K562 (cell line): ENCODE measurements at regions not wholly inside any gene's neighbourhood (a gene's known extent, or its start where the extent isn't known, plus 50 kb on each side); places are given as distances from the start of the nearest gene placed in this dataset.

Experiments used
- ATAC-seq: fragments of 200-7000 bp; cut with Tn5 transposase; 3 replicates; pipeline ENCODE4 v1.9.1; 2020; ENCODE audit warnings: moderate library complexity
- BruUV-seq: library from RNA; stranded (reverse); fragments of 400-500 nt; replicated peaks from 2 replicates; lab custom pipeline; 2021; lab: Mats Ljungman, UMichigan
- CTCF ChIA-PET: fragments of 300-600 bp; formaldehyde crosslinking; extraction: SDS; loops from one replicate; lab custom pipeline; 2021; ENCODE audit warnings: low intra/inter-chr PET ratio; lab: Yijun Ruan, JAX
- POLR2A ChIA-PET: fragments of 300-600, 350-650 bp; sonication (Branson Sonifier 250); formaldehyde crosslinking; extraction: SDS; loops from one replicate; lab custom pipeline; 2021; ENCODE audit warnings: antibody characterized with exemption, inconsistent platforms; lab: Yijun Ruan, JAX
- DNase-seq, 4 experiments: peaks; one replicate each; pipeline versions ENCODE4 v3.0.0 to v3.0.0-alpha.2; 2011 to 2018; ENCODE audit warnings: low spot score in 3 of 4, mixed read lengths in 3 of 4; ENCODE audit errors: extremely low read depth in 1 of 4
- FAIRE-seq: peaks from 2 replicates; lab custom pipeline; 2011; peaks lifted over from hg19 to GRCh38; lab: Jason Lieb, UNC
- H2AFZ ChIP-seq: 2 replicates; pipeline ENCODE4 v1.6.0; 2011; ENCODE audit warnings: low read depth, low read length, control low read depth, inconsistent platforms
- H3K27ac ChIP-seq: fragments of 200-600 bp; 3 replicates; pipeline ENCODE4 v1.8.0; 2011; ENCODE audit warnings: low read depth, mild to moderate bottlenecking, control low read depth, inconsistent platforms, low read length, moderate library complexity, mixed read lengths; ENCODE audit errors: extremely low read depth
- H3K27me3 ChIP-seq, 2 experiments: fragments of 300-600 bp in 1 of 2; 2 replicates in 1 of 2; 3 replicates in 1 of 2; pipeline versions ENCODE4 v1.6.0 to v1.8.0; 2011; ENCODE audit warnings: inconsistent platforms in 2 of 2, low read length in 2 of 2, mild to moderate bottlenecking in 1 of 2, mixed read lengths in 1 of 2, moderate library complexity in 1 of 2; ENCODE audit not compliant: control insufficient read depth in 2 of 2, insufficient read depth in 2 of 2
- H3K36me3 ChIP-seq: fragments of 300-600 bp; 3 replicates; pipeline ENCODE4 v1.8.0; 2011; ENCODE audit warnings: mild to moderate bottlenecking, low read length, inconsistent platforms; ENCODE audit not compliant: control insufficient read depth, insufficient read depth
- H3K4me1 ChIP-seq, 2 experiments: fragments of 200-600 bp in 1 of 2; replicated peaks in 1 of 2; 2 replicates in 1 of 2; 3 replicates in 1 of 2; pipeline versions ENCODE4 v1.5.1 to v1.8.0; 2011; ENCODE audit warnings: inconsistent platforms in 2 of 2, low read length in 2 of 2, mild to moderate bottlenecking in 1 of 2, mixed read lengths in 1 of 2, moderate library complexity in 1 of 2; ENCODE audit not compliant: control insufficient read depth in 2 of 2, insufficient read depth in 2 of 2
- H3K4me2 ChIP-seq: 2 replicates; pipeline ENCODE4 v1.6.1; 2011; ENCODE audit warnings: low read length, control low read depth, inconsistent platforms, mixed read lengths; ENCODE audit not compliant: insufficient read depth
- H3K4me3 ChIP-seq: fragments of 200-600 bp; sonication (generic), shearing (Covaris generic); 2 replicates; pipeline ENCODE4 v1.5.1; 2016; ENCODE audit warnings: control low read depth, inconsistent platforms
- H3K79me2 ChIP-seq: fragments of 200-600 bp; 3 replicates; pipeline ENCODE4 v1.8.0; 2011; ENCODE audit warnings: low read length, inconsistent platforms; ENCODE audit not compliant: control insufficient read depth, insufficient read depth
- H3K9ac ChIP-seq, 2 experiments: 2 replicates each; pipeline versions ENCODE4 v1.6.0 to v1.6.1; 2011; ENCODE audit warnings: low read depth in 2 of 2, low read length in 2 of 2, control low read depth in 1 of 2, inconsistent platforms in 1 of 2, mild to moderate bottlenecking in 1 of 2, mixed read lengths in 1 of 2; ENCODE audit not compliant: insufficient read depth in 1 of 2
- H3K9me1 ChIP-seq: one replicate; pipeline ENCODE4 v1.6.0; 2011; ENCODE audit warnings: inconsistent platforms, mild to moderate bottlenecking, low read length, moderate library complexity; ENCODE audit not compliant: control insufficient read depth, insufficient read depth
- H3K9me3 ChIP-seq: replicated peaks from 2 replicates; pipeline ENCODE4 v1.5.1; 2011; ENCODE audit warnings: low read depth, low read length, inconsistent platforms; ENCODE audit not compliant: control insufficient read depth, insufficient read depth
- H4K20me1 ChIP-seq: replicated peaks from 2 replicates; pipeline ENCODE4 v1.6.1; 2011; ENCODE audit warnings: low read length, inconsistent platforms, mixed read lengths; ENCODE audit not compliant: control insufficient read depth, insufficient read depth
- ETV1 ChIP-seq: fragments of 450-650 bp; conservative IDR thresholded peaks from 2 replicates; pipeline ENCODE4 v1.6.1; 2016; ENCODE audit warnings: missing genetic modification characterization, control low read depth, low read depth, missing compliant biosample characterization
- FOXA3 ChIP-seq, 2 experiments: fragments of 450-650 bp in 1 of 2; sonication (generic) in 1 of 2; formaldehyde crosslinking; IDR thresholded peaks in 1 of 2; conservative IDR thresholded peaks in 1 of 2; 2 replicates each; pipeline versions ENCODE4 v1.4.0 to v1.8.0; 2020 to 2022; ENCODE audit warnings: mild to moderate bottlenecking in 2 of 2, missing genetic modification reagents in 1 of 2
- MCM7 ChIP-seq, 2 experiments: fragments of 450-650 bp; IDR thresholded peaks; 2 replicates each; pipeline ENCODE4 v1.6.1; 2016 to 2018
- NFIC ChIP-seq: fragments of 450-650 bp; IDR thresholded peaks from 2 replicates; pipeline ENCODE4 v1.6.1; 2017; ENCODE audit warnings: mild to moderate bottlenecking, inconsistent platforms
- SLC30A9 ChIP-seq: fragments of 250-450 bp; sonication (Bioruptor Pico); IDR thresholded peaks from 2 replicates; pipeline ENCODE4 v1.8.0; 2022; ENCODE audit warnings: mild to moderate bottlenecking, moderate library complexity
- ZNF75A ChIP-seq: fragments of 450-650 bp; formaldehyde crosslinking; IDR thresholded peaks from 2 replicates; pipeline ENCODE4 v1.4.0; 2020; ENCODE audit warnings: mild to moderate bottlenecking
- WGBS: fragments of 100-300 bp; shearing (Covaris generic); methylation state at CpG from one replicate; pipeline ENCODE4 v1.1.6; 2016; ENCODE audit warnings: low coverage, mixed read lengths; ENCODE audit not compliant: insufficient coverage; ENCODE audit errors: missing lambda C conversion rate; 5-methylcytosine and 5-hydroxymethylcytosine counted together
- in situ Hi-C: fragments of 300-500 bp; cut with MboI; formaldehyde crosslinking; loops from 4 replicates; pipeline ENCODE4 v1.15.0; 2018; ENCODE audit warnings: inconsistent platforms, mixed read lengths
- intact Hi-C: fragments of 100-400 bp; cut with micrococcal nuclease; formaldehyde crosslinking; loops from 2 replicates; pipeline ENCODE4 v1.14.2; 2022
- TF ChIP-seq, protein P1 (sequence below): fragments of 450-650 bp; IDR thresholded peaks from 2 replicates; pipeline ENCODE4 v1.7.0; 2016; ENCODE audit warnings: borderline replicate concordance

GRCh38 chr5:165030971-165031370, 1525.6 kb downstream of the MAT2B start:
- POLR2A ChIA-PET = no interaction called here

GRCh38 chr5:165031371-165031770, 1526.0 kb downstream of the MAT2B start:
- CTCF ChIA-PET = no interaction called here
- Histone ChIP-seq H3K27me3 (no peaks in the 10 kb centered on the region), H3K36me3 (no peaks in the 10 kb centered on the region), H3K4me2 (no peak overlapping the region), H3K4me3 (no peak overlapping the region), H3K9me3 (no peaks in the 10 kb centered on the region), H3K4me1 (no peaks in the 10 kb centered on the region), H2AFZ (no peak overlapping the region), H3K9ac (no peak overlapping the region), H3K79me2 (no peaks in the 10 kb centered on the region), H3K27ac (no peak overlapping the region), H4K20me1 (no peaks in the 10 kb centered on the region), H3K9me1 (no peaks in the 10 kb centered on the region)
- POLR2A ChIA-PET = no interaction called here
- 3% methylated on average over 2 of the region's 2 CpGs for WGBS
- no peak for ATAC-seq
- TF ChIP-seq ZNF75A (CRISPR knock-in tag) (no peak), NFIC (no peak), MCM7 (IDR thresholded peaks at IDR 0.05) (no peak)
- in situ Hi-C loops = no loop called here
- no TSS peak for BruUV-seq
- intact Hi-C loops = no loop called here
- no peak for FAIRE-seq
- no peak for DNase-seq

More at GRCh38 chr5:165030971-165031370, 1525.6 kb downstream of the MAT2B start:
- TF ChIP-seq, protein P1, sequence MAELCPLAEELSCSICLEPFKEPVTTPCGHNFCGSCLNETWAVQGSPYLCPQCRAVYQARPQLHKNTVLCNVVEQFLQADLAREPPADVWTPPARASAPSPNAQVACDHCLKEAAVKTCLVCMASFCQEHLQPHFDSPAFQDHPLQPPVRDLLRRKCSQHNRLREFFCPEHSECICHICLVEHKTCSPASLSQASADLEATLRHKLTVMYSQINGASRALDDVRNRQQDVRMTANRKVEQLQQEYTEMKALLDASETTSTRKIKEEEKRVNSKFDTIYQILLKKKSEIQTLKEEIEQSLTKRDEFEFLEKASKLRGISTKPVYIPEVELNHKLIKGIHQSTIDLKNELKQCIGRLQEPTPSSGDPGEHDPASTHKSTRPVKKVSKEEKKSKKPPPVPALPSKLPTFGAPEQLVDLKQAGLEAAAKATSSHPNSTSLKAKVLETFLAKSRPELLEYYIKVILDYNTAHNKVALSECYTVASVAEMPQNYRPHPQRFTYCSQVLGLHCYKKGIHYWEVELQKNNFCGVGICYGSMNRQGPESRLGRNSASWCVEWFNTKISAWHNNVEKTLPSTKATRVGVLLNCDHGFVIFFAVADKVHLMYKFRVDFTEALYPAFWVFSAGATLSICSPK = no peak
- TF ChIP-seq ETV1 (tag) (no peak), SLC30A9 (CRISPR knock-in tag) (no peak), FOXA3 (CRISPR knock-in tag; conservative IDR thresholded peaks at IDR 0.05 in 1 of 2, IDR thresholded peaks at IDR 0.05 in 1 of 2) (no peak)
- no peak for FAIRE-seq
- H3K9me3 ChIP-seq = no peaks in the 10 kb centered on the region
- H3K4me1 ChIP-seq = no peaks in the 10 kb centered on the region
- no peak overlapping the region for H3K9ac ChIP-seq
- H3K9me1 ChIP-seq = no peaks in the 10 kb centered on the region
- no peaks in the 10 kb centered on the region for H3K27me3 ChIP-seq
- no peaks in the 10 kb centered on the region for H3K79me2 ChIP-seq
- in situ Hi-C loops = no loop called here
- intact Hi-C loops = no loop called here
- no peak overlapping the region for H3K4me2 ChIP-seq
- H2AFZ ChIP-seq = no peak overlapping the region
- no peaks in the 10 kb centered on the region for H4K20me1 ChIP-seq
- BruUV-seq = no TSS peak
- H3K4me3 ChIP-seq = no peak overlapping the region
- H3K36me3 ChIP-seq = no peaks in the 10 kb centered on the region
- 0% methylated on average over 1 of the region's 1 CpG for WGBS
- no peak for ATAC-seq
- DNase-seq = no peak
- CTCF ChIA-PET = no interaction called here
- H3K27ac ChIP-seq = no peak overlapping the region
